Gastrocnemius medialis (tissue), 4 donors: ENCODE measurements at regions not wholly inside any gene's neighbourhood (a gene's known extent, or its start where the extent isn't known, plus 50 kb on each side); places are given as distances from the start of the nearest gene placed in this dataset.

Source experiments
- POLR2A ChIP-seq, 2 donors: fragments of 450-650 bp; IDR thresholded peaks; one replicate each; pipeline ENCODE4 v1.6.1; 2017; ENCODE audit warnings: antibody characterized with exemption in 2 of 2, mild to moderate bottlenecking in 2 of 2, moderate library complexity in 2 of 2
- TF ChIP-seq, protein P1 (sequence below), 5 experiments: fragments of 450-650 bp in 3 of 5; fragments of 200-600 bp in 2 of 5; sonication (generic) in 2 of 5; IDR thresholded peaks in 4 of 5; conservative IDR thresholded peaks in 1 of 5; 1 replicate in 4 of 5; 2 replicates in 1 of 5; pipeline ENCODE4 v1.5.1; 2016 to 2019; ENCODE audit warnings: antibody characterized with exemption in 5 of 5, mild to moderate bottlenecking in 3 of 5, moderate library complexity in 3 of 5

DNA sequence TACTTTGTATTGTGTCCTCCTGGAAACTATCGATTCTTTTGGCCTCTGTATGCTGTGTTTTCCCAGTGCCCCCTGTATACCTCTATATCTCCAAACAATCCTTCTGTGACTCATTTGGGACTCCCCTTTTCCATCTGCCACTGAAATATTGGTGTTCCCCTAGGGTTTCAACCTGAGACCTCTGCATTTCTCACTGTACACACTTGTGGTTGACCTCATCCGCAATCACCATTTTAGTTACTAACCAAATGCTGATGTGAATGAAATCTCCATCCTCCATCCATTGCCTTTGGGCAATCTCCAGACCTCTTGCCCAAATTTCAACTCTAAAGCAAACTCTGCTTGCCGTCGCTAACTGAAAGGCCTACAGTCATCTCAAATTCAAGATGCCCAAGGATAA is 190.6 kb upstream of the PLET1 start:
- TF ChIP-seq, protein P1, sequence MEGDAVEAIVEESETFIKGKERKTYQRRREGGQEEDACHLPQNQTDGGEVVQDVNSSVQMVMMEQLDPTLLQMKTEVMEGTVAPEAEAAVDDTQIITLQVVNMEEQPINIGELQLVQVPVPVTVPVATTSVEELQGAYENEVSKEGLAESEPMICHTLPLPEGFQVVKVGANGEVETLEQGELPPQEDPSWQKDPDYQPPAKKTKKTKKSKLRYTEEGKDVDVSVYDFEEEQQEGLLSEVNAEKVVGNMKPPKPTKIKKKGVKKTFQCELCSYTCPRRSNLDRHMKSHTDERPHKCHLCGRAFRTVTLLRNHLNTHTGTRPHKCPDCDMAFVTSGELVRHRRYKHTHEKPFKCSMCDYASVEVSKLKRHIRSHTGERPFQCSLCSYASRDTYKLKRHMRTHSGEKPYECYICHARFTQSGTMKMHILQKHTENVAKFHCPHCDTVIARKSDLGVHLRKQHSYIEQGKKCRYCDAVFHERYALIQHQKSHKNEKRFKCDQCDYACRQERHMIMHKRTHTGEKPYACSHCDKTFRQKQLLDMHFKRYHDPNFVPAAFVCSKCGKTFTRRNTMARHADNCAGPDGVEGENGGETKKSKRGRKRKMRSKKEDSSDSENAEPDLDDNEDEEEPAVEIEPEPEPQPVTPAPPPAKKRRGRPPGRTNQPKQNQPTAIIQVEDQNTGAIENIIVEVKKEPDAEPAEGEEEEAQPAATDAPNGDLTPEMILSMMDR (IDR thresholded peaks at IDR 0.05 in 4 of 5, conservative IDR thresholded peaks at IDR 0.05 in 1 of 5): no peak
- TF ChIP-seq POLR2A (IDR thresholded peaks at IDR 0.05): no peak
